Erythroblast (primary cell): ENCODE measurements at regions not wholly inside any gene's neighbourhood (a gene's known extent, or its start where the extent isn't known, plus 50 kb on each side); places are given as distances from the start of the nearest gene placed in this dataset.

Experiments used
- DNase-seq, 2 experiments: peaks; one replicate each; lab custom pipeline; 2025; lab: John Stamatoyannopoulos, UW
- GATA1 ChIP-seq: IDR thresholded peaks from 2 replicates; pipeline ENCODE4 v1.6.1; 2011; ENCODE audit warnings: low read depth, mild to moderate bottlenecking, control low read depth, low read length, moderate library complexity
- POLR2A ChIP-seq: IDR thresholded peaks from 2 replicates; pipeline ENCODE4 v1.6.1; 2011; ENCODE audit warnings: mild to moderate bottlenecking, low read length

- no peak for TF ChIP-seq GATA1
- no peak for TF ChIP-seq POLR2A
- DNase-seq, result peak in 1 of 2 experiments; percentile 20
Observed at GRCh38 chr10:109062371-109062770, 860.9 kb downstream of the XPNPEP1 start.

GRCh38 chr10:109055243-109055642 lies 868.1 kb downstream of the XPNPEP1 start:
- TF ChIP-seq POLR2A, result no peak
- no peak for TF ChIP-seq GATA1
- DNase-seq, result no peak

- TF ChIP-seq POLR2A (no peak), GATA1 (no peak)
- no peak for DNase-seq
Observed at GRCh38 chr10:109047856-109048255, 875.5 kb downstream of the XPNPEP1 start.

- peak; percentile 26 to 62 for DNase-seq
Observed at GRCh38 chr10:109046427-109046826, 876.9 kb downstream of the XPNPEP1 start.

- TF ChIP-seq GATA1, result no peak
- TF ChIP-seq POLR2A, result no peak
- no peak for DNase-seq
Observed at GRCh38 chr10:109040622-109041021, 882.7 kb downstream of the XPNPEP1 start.

- no peak for DNase-seq
- TF ChIP-seq POLR2A (no peak), GATA1 (no peak)
Observed at GRCh38 chr10:109037978-109038377, 885.3 kb downstream of the XPNPEP1 start.

GRCh38 chr10:109030581-109031210 lies 892.6 kb downstream of the XPNPEP1 start:
- DNase-seq, result no peak

GRCh38 chr10:109029870-109030269 lies 893.4 kb downstream of the XPNPEP1 start:
- no peak for DNase-seq
- TF ChIP-seq POLR2A (no peak), GATA1 (no peak)

More at GRCh38 chr10:109030581-109031210, 892.6 kb downstream of the XPNPEP1 start:
- no peak for TF ChIP-seq GATA1

GRCh38 chr10:109027534-109028185 lies 895.7 kb downstream of the XPNPEP1 start:
- no peak for DNase-seq
- TF ChIP-seq GATA1 (no peak), POLR2A (no peak)

GRCh38 chr10:109025172-109025571 lies 898.1 kb downstream of the XPNPEP1 start:
- DNase-seq, result peak; percentile 20 to 77
- TF ChIP-seq GATA1 (no peak), POLR2A (no peak)

GRCh38 chr10:109022417-109023049 lies 900.8 kb downstream of the XPNPEP1 start:
- TF ChIP-seq POLR2A (no peak), GATA1 (no peak)
- no peak for DNase-seq

GRCh38 chr10:109019001-109019424 lies 904.3 kb downstream of the XPNPEP1 start:
- TF ChIP-seq GATA1 (no peak), POLR2A (no peak)
- no peak for DNase-seq

GRCh38 chr10:109007514-109007913 lies 915.8 kb downstream of the XPNPEP1 start:
- DNase-seq, result no peak
- no peak for TF ChIP-seq POLR2A
- no peak for TF ChIP-seq GATA1

GRCh38 chr10:108990441-108990840 lies 932.9 kb downstream of the XPNPEP1 start:
- TF ChIP-seq GATA1 (no peak), POLR2A (no peak)
- DNase-seq, result no peak

- TF ChIP-seq GATA1 (no peak), POLR2A (no peak)
Observed at GRCh38 chr10:108989976-108990375, 933.3 kb downstream of the XPNPEP1 start.

More at GRCh38 chr10:108989976-108990375, 933.3 kb downstream of the XPNPEP1 start:
- DNase-seq, result no peak
